ENCODE measurements at regions not wholly inside any gene's neighbourhood (a gene's known extent, or its start where the extent isn't known, plus 50 kb on each side); places are given as distances from the start of the nearest gene placed in this dataset.
"Not testable (repeated sequence)": the region's sequence is repeated elsewhere in the genome, so short reads cannot be mapped to it uniquely, and the experiment has no call there.

- Mint-ChIP-seq H3K27ac (peak overlapping the region; percentile 90), H3K9me3 (peaks cover 12% of the 10 kb centered on the region), H3K4me1 (peaks cover 44% of the 10 kb centered on the region), H3K4me3 (peak overlapping the region; percentile 14), H3K27me3 (ENCODE audit: insufficient read depth, low read depth) (peaks cover 8% of the 10 kb centered on the region), H3K36me3 (peaks cover 2% of the 10 kb centered on the region)
- Histone ChIP-seq H3K36me3 (no peaks in the 10 kb centered on the region), H3K4me1 (no peaks in the 10 kb centered on the region), H3K79me2 (ENCODE audit: low read depth) (no peaks in the 10 kb centered on the region), H3K9ac (no peak overlapping the region), H3K27ac (no peak overlapping the region), H3K9me3 (ENCODE audit: low read depth) (no peaks in the 10 kb centered on the region), H4K20me1 (ENCODE audit: low read depth) (no peaks in the 10 kb centered on the region), H3F3A (ENCODE audit: low read depth) (no peaks in the 10 kb centered on the region), H3K4me3 (no peak overlapping the region), H2AFZ (replicated peaks) (no peak overlapping the region), H3K27me3 (no peaks in the 10 kb centered on the region), H3K4me2 (no peak overlapping the region)
- no peak for DNase-seq (ENCODE audit: low spot score)
- TF ChIP-seq, protein P1, sequence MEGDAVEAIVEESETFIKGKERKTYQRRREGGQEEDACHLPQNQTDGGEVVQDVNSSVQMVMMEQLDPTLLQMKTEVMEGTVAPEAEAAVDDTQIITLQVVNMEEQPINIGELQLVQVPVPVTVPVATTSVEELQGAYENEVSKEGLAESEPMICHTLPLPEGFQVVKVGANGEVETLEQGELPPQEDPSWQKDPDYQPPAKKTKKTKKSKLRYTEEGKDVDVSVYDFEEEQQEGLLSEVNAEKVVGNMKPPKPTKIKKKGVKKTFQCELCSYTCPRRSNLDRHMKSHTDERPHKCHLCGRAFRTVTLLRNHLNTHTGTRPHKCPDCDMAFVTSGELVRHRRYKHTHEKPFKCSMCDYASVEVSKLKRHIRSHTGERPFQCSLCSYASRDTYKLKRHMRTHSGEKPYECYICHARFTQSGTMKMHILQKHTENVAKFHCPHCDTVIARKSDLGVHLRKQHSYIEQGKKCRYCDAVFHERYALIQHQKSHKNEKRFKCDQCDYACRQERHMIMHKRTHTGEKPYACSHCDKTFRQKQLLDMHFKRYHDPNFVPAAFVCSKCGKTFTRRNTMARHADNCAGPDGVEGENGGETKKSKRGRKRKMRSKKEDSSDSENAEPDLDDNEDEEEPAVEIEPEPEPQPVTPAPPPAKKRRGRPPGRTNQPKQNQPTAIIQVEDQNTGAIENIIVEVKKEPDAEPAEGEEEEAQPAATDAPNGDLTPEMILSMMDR (IDR thresholded peaks at IDR 0.05), result no peak
- TF ChIP-seq EZH2phosphoT487 (IDR thresholded peaks at IDR 0.05) (no peak), EZH2 (IDR thresholded peaks at IDR 0.05) (no peak)
Observed at GRCh38 chr2:105478670-105479069, 79.8 kb upstream of the FHL2 start.

- H3K9me3 ChIP-seq (ENCODE audit: low read depth); H3K36me3 ChIP-seq; H3K4me3 ChIP-seq; H3K9ac ChIP-seq; H3K27me3 Mint-ChIP-seq (ENCODE audit: insufficient read depth, low read depth); H2AFZ ChIP-seq (replicated peaks); H3K79me2 ChIP-seq (ENCODE audit: low read depth); H3K27ac ChIP-seq; DNase-seq (ENCODE audit: low spot score); H3F3A ChIP-seq (ENCODE audit: low read depth); H4K20me1 ChIP-seq (ENCODE audit: low read depth); H3K27me3 ChIP-seq; H3K4me1 ChIP-seq; H3K4me3 Mint-ChIP-seq; H3K36me3 Mint-ChIP-seq; H3K4me2 ChIP-seq: not testable (repeated sequence)
- peak overlapping the region; percentile 30 for H3K27ac Mint-ChIP-seq
- peaks cover 10% of the 10 kb centered on the region for H3K9me3 Mint-ChIP-seq
- H3K4me1 Mint-ChIP-seq, result peaks cover 43% of the 10 kb centered on the region
Observed at GRCh38 chr2:105477050-105477620, 78.3 kb upstream of the FHL2 start.

- Histone ChIP-seq H3K79me2 (ENCODE audit: low read depth) (no peaks in the 10 kb centered on the region), H3K36me3 (no peaks in the 10 kb centered on the region), H2AFZ (replicated peaks) (no peak overlapping the region), H3K27me3 (no peaks in the 10 kb centered on the region), H3F3A (ENCODE audit: low read depth) (no peaks in the 10 kb centered on the region), H3K9ac (no peak overlapping the region), H3K4me2 (no peak overlapping the region), H3K9me3 (ENCODE audit: low read depth) (no peaks in the 10 kb centered on the region), H3K4me1 (peaks cover 3% of the 10 kb centered on the region), H3K4me3 (no peak overlapping the region), H3K27ac (no peak overlapping the region), H4K20me1 (ENCODE audit: low read depth) (no peaks in the 10 kb centered on the region)
- Mint-ChIP-seq H3K27ac (no peak overlapping the region), H3K36me3 (peaks cover 2% of the 10 kb centered on the region), H3K9me3 (peaks cover 7% of the 10 kb centered on the region), H3K4me3 (no peak overlapping the region), H3K4me1 (peaks cover 37% of the 10 kb centered on the region), H3K27me3 (ENCODE audit: insufficient read depth, low read depth) (no peaks in the 10 kb centered on the region)
- TF ChIP-seq, protein P1 (IDR thresholded peaks at IDR 0.05), result no peak
- TF ChIP-seq EZH2phosphoT487 (IDR thresholded peaks at IDR 0.05), result no peak
- TF ChIP-seq EZH2 (IDR thresholded peaks at IDR 0.05), result no peak
- DNase-seq (ENCODE audit: low spot score), result no peak
Observed at GRCh38 chr2:105473011-105473410, 74.2 kb upstream of the FHL2 start.

- H3K36me3 ChIP-seq, result no peaks in the 10 kb centered on the region
- no peak overlapping the region for H3K4me2 ChIP-seq
- peak overlapping the region; percentile 40 for H3K27ac Mint-ChIP-seq
- no peak for DNase-seq (ENCODE audit: low spot score)
- no peak overlapping the region for H3K27ac ChIP-seq
- H3K36me3 Mint-ChIP-seq, result peaks cover 2% of the 10 kb centered on the region
- no peaks in the 10 kb centered on the region for H3K79me2 ChIP-seq (ENCODE audit: low read depth)
- H3K4me1 Mint-ChIP-seq, result peaks cover 25% of the 10 kb centered on the region
- no peaks in the 10 kb centered on the region for H3K27me3 Mint-ChIP-seq (ENCODE audit: insufficient read depth, low read depth)
- no peaks in the 10 kb centered on the region for H3K9me3 ChIP-seq (ENCODE audit: low read depth)
- no peak overlapping the region for H3K9ac ChIP-seq
- peaks cover 4% of the 10 kb centered on the region for H3K9me3 Mint-ChIP-seq
- H3F3A ChIP-seq (ENCODE audit: low read depth), result no peaks in the 10 kb centered on the region
- H3K4me3 ChIP-seq, result no peak overlapping the region
- H3K4me1 ChIP-seq, result peaks cover 3% of the 10 kb centered on the region
- no peaks in the 10 kb centered on the region for H4K20me1 ChIP-seq (ENCODE audit: low read depth)
- peak overlapping the region; percentile 50 for H2AFZ ChIP-seq (replicated peaks)
- TF ChIP-seq EZH2phosphoT487 (IDR thresholded peaks at IDR 0.05) (no peak), EZH2 (IDR thresholded peaks at IDR 0.05) (no peak)
- TF ChIP-seq, protein P1 (IDR thresholded peaks at IDR 0.05), result no peak
- no peaks in the 10 kb centered on the region for H3K27me3 ChIP-seq
- H3K4me3 Mint-ChIP-seq, result no peak overlapping the region
Observed at GRCh38 chr2:105470979-105471378, 72.1 kb upstream of the FHL2 start.
